ENCODE measurements at regions not wholly inside any gene's neighbourhood (a gene's known extent, or its start where the extent isn't known, plus 50 kb on each side); places are given as distances from the start of the nearest gene placed in this dataset.

DNA sequence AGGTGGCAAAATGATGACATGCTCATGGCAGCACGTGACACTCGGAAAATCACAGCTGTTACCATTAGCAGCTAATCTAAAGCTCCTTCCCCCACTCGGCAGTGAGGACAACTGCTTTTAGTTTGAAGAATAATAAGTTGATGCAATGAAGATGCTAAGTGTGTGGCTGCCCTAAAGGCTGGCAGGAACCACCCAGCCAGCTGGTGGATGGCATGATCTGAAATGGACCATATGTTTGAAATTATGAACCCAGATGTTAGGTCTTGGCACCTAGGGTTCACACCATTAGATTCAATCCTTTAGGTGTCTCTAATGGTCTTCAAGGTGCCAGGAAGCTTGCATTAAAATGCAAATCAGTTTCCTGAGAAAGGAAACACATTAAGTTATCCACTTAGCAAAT lies 230.1 kb downstream of the WDR11 start:
- TF ChIP-seq MXI1 (conservative IDR thresholded peaks at IDR 0.05; ENCODE audit: poor library complexity, severe bottlenecking): no peak
- TF ChIP-seq, protein P1, sequence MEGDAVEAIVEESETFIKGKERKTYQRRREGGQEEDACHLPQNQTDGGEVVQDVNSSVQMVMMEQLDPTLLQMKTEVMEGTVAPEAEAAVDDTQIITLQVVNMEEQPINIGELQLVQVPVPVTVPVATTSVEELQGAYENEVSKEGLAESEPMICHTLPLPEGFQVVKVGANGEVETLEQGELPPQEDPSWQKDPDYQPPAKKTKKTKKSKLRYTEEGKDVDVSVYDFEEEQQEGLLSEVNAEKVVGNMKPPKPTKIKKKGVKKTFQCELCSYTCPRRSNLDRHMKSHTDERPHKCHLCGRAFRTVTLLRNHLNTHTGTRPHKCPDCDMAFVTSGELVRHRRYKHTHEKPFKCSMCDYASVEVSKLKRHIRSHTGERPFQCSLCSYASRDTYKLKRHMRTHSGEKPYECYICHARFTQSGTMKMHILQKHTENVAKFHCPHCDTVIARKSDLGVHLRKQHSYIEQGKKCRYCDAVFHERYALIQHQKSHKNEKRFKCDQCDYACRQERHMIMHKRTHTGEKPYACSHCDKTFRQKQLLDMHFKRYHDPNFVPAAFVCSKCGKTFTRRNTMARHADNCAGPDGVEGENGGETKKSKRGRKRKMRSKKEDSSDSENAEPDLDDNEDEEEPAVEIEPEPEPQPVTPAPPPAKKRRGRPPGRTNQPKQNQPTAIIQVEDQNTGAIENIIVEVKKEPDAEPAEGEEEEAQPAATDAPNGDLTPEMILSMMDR (IDR thresholded peaks at IDR 0.05; ENCODE audit: poor library complexity, severe bottlenecking): no peak
- no peak for TF ChIP-seq EZH2 (IDR thresholded peaks at IDR 0.05; ENCODE audit: borderline replicate concordance, insufficient read depth, low read length, poor library complexity, severe bottlenecking)
- no peak for TF ChIP-seq EP300 (conservative IDR thresholded peaks at IDR 0.05; ENCODE audit: poor library complexity, severe bottlenecking)
